IMR-90 (cell line): ENCODE measurements at regions not wholly inside any gene's neighbourhood (a gene's known extent, or its start where the extent isn't known, plus 50 kb on each side); places are given as distances from the start of the nearest gene placed in this dataset.

ENCODE experiments used
- CTCF ChIP-seq: conservative IDR thresholded peaks from 2 replicates; pipeline ENCODE4 v1.5.1; 2012; ENCODE audit warnings: mild to moderate bottlenecking, low read depth, low read length, improper control_type of control experiment
- MAFK ChIP-seq: IDR thresholded peaks from 2 replicates; pipeline ENCODE4 v1.6.1; 2012; ENCODE audit warnings: low read depth, low read length, improper control_type of control experiment
- MAZ ChIP-seq: IDR thresholded peaks from 2 replicates; pipeline ENCODE4 v1.6.1; 2012; ENCODE audit warnings: low read depth, mild to moderate bottlenecking, low read length, improper control_type of control experiment, moderate library complexity, borderline replicate concordance
- POLR2A ChIP-seq: IDR thresholded peaks from 2 replicates; pipeline ENCODE4 v1.6.1; 2012; ENCODE audit warnings: mild to moderate bottlenecking, low read depth, low read length
- RCOR1 ChIP-seq: IDR thresholded peaks from 2 replicates; pipeline ENCODE4 v1.6.1; 2012; ENCODE audit warnings: mild to moderate bottlenecking, low read length, improper control_type of control experiment; ENCODE audit not compliant: insufficient replicate concordance

- TF ChIP-seq CTCF (no peak), MAFK (no peak), RCOR1 (no peak), MAZ (no peak), POLR2A (no peak)
Measured at GRCh38 chr6:140732991-140733390, 1358.5 kb upstream of the CITED2 start.
